Neural progenitor cell (in vitro differentiated cells): ENCODE measurements at regions not wholly inside any gene's neighbourhood (a gene's known extent, or its start where the extent isn't known, plus 50 kb on each side); places are given as distances from the start of the nearest gene placed in this dataset.
A peak's percentile ranks its signal among the peaks of the same experiment; 100 is the strongest.

Source experiments
- DNase-seq: peaks from one replicate; pipeline ENCODE4 v3.0.0-alpha.2; 2016; ENCODE audit warnings: low spot score
- H2AFZ ChIP-seq: fragments of 200-600 bp; sonication (generic); replicated peaks from 2 replicates; pipeline ENCODE4 v1.6.1; 2016; ENCODE audit warnings: antibody characterized with exemption
- H3F3A ChIP-seq: fragments of 200-600 bp; sonication (generic); 2 replicates; pipeline ENCODE4 v1.6.1; 2016; ENCODE audit warnings: antibody characterized with exemption, low read depth
- H3K27ac ChIP-seq: fragments of 200-600 bp; sonication (generic); 2 replicates; pipeline ENCODE4 v1.5.1; 2016; ENCODE audit warnings: mild to moderate bottlenecking
- H3K27me3 ChIP-seq: fragments of 200-600 bp; sonication (generic); 2 replicates; pipeline ENCODE4 v1.6.1; 2016; ENCODE audit warnings: mild to moderate bottlenecking, moderate library complexity
- H3K36me3 ChIP-seq: fragments of 200-600 bp; sonication (generic); 2 replicates; pipeline ENCODE4 v1.5.1; 2016
- H3K4me1 ChIP-seq: fragments of 200-600 bp; sonication (generic); 2 replicates; pipeline ENCODE4 v1.6.1; 2016; ENCODE audit warnings: mixed run types
- H3K4me2 ChIP-seq: fragments of 200-600 bp; sonication (generic); 2 replicates; pipeline ENCODE4 v1.6.1; 2016
- H3K4me3 ChIP-seq: fragments of 200-600 bp; sonication (generic); 2 replicates; pipeline ENCODE4 v1.5.1; 2016
- H3K79me2 ChIP-seq: fragments of 200-600 bp; sonication (generic); 2 replicates; pipeline ENCODE4 v1.6.1; 2016; ENCODE audit warnings: low read depth
- H3K9ac ChIP-seq: fragments of 200-600 bp; sonication (generic); 2 replicates; pipeline ENCODE4 v1.6.1; 2016
- H3K9me3 ChIP-seq: fragments of 200-600 bp; sonication (generic); 2 replicates; pipeline ENCODE4 v1.5.1; 2016; ENCODE audit warnings: low read depth
- H4K20me1 ChIP-seq: fragments of 200-600 bp; sonication (generic); 2 replicates; pipeline ENCODE4 v1.6.1; 2016; ENCODE audit warnings: low read depth
- H3K27ac Mint-ChIP-seq: 3 replicates; pipeline ENCODE4 v1.8.0; 2021; ENCODE audit warnings: mixed read lengths
- H3K27me3 Mint-ChIP-seq: 2 replicates; pipeline ENCODE4 v1.8.0; 2022; ENCODE audit warnings: low read depth, mild to moderate bottlenecking, inconsistent platforms, moderate library complexity, mixed read lengths; ENCODE audit not compliant: insufficient read depth
- H3K36me3 Mint-ChIP-seq: 3 replicates; pipeline ENCODE4 v1.8.0; 2021; ENCODE audit warnings: mixed read lengths
- H3K4me1 Mint-ChIP-seq: 3 replicates; pipeline ENCODE4 v1.8.0; 2021; ENCODE audit warnings: mixed read lengths
- H3K4me3 Mint-ChIP-seq: 3 replicates; pipeline ENCODE4 v1.8.0; 2021; ENCODE audit warnings: mild to moderate bottlenecking, moderate library complexity, mixed read lengths
- H3K9me3 Mint-ChIP-seq: 3 replicates; pipeline ENCODE4 v1.8.0; 2020; ENCODE audit warnings: mixed read lengths
- CTCF ChIP-seq: fragments of 200-600 bp; sonication (generic); IDR thresholded peaks from 2 replicates; pipeline ENCODE4 v1.5.1; 2017; ENCODE audit warnings: antibody characterized with exemption, mild to moderate bottlenecking
- EZH2 ChIP-seq: fragments of 200-600 bp; sonication (generic); IDR thresholded peaks from 2 replicates; pipeline ENCODE4 v1.6.1; 2017; ENCODE audit warnings: antibody characterized with exemption, mild to moderate bottlenecking, moderate library complexity
- EZH2phosphoT487 ChIP-seq: fragments of 200-600 bp; sonication (generic); IDR thresholded peaks from 2 replicates; pipeline ENCODE4 v1.6.1; 2017; ENCODE audit warnings: antibody characterized with exemption

- H3K79me2 ChIP-seq: no peaks in the 10 kb centered on the region
- TF ChIP-seq EZH2: no peak
- TF ChIP-seq EZH2phosphoT487: no peak
- TF ChIP-seq CTCF: no peak
- H3K27me3 ChIP-seq: no peaks in the 10 kb centered on the region
- peaks cover 11% of the 10 kb centered on the region for H3K4me1 ChIP-seq
- H3K4me2 ChIP-seq: no peak overlapping the region
- H3K9ac ChIP-seq: no peak overlapping the region
- H4K20me1 ChIP-seq: no peaks in the 10 kb centered on the region
- H2AFZ ChIP-seq: peak overlapping the region; percentile 35
- no peaks in the 10 kb centered on the region for H3K36me3 ChIP-seq
- no peaks in the 10 kb centered on the region for H3F3A ChIP-seq
- Mint-ChIP-seq H3K9me3 (no peaks in the 10 kb centered on the region), H3K27ac (no peak overlapping the region), H3K4me1 (peaks cover 9% of the 10 kb centered on the region), H3K36me3 (no peaks in the 10 kb centered on the region), H3K4me3 (no peak overlapping the region), H3K27me3 (peaks cover 2% of the 10 kb centered on the region)
- no peak for DNase-seq
- H3K9me3 ChIP-seq: no peaks in the 10 kb centered on the region
- no peak overlapping the region for H3K4me3 ChIP-seq
- H3K27ac ChIP-seq: no peak overlapping the region
These were observed 69.7 kb upstream of the RGL1 start for GRCh38 chr1:183735069-183735860.

GRCh38 chr1:183734543-183735036, 70.3 kb upstream of the RGL1 start:
- H3K4me3 ChIP-seq: no peak overlapping the region

GRCh38 chr1:183733715-183734114, 71.2 kb upstream of the RGL1 start:
- Histone ChIP-seq H3K9ac (no peak overlapping the region), H2AFZ (no peak overlapping the region), H3K4me3 (no peak overlapping the region), H3K36me3 (no peaks in the 10 kb centered on the region), H3K27me3 (no peaks in the 10 kb centered on the region), H3K4me1 (peaks cover 11% of the 10 kb centered on the region), H3F3A (no peaks in the 10 kb centered on the region), H4K20me1 (no peaks in the 10 kb centered on the region), H3K4me2 (no peak overlapping the region), H3K27ac (no peak overlapping the region), H3K79me2 (no peaks in the 10 kb centered on the region), H3K9me3 (no peaks in the 10 kb centered on the region)
- Mint-ChIP-seq H3K27me3 (peaks cover 2% of the 10 kb centered on the region), H3K27ac (no peak overlapping the region), H3K9me3 (no peaks in the 10 kb centered on the region), H3K4me1 (peaks cover 9% of the 10 kb centered on the region), H3K36me3 (no peaks in the 10 kb centered on the region), H3K4me3 (no peak overlapping the region)
- no peak for DNase-seq
- TF ChIP-seq EZH2phosphoT487: no peak
- no peak for TF ChIP-seq EZH2
- TF ChIP-seq CTCF: no peak

More at GRCh38 chr1:183734543-183735036, 70.3 kb upstream of the RGL1 start:
- Mint-ChIP-seq H3K27me3 (peaks cover 2% of the 10 kb centered on the region), H3K36me3 (no peaks in the 10 kb centered on the region), H3K27ac (peak overlapping the region; percentile 30), H3K4me1 (peaks cover 9% of the 10 kb centered on the region), H3K4me3 (no peak overlapping the region), H3K9me3 (no peaks in the 10 kb centered on the region)
- DNase-seq: peak; percentile 54
- no peak for TF ChIP-seq CTCF
- no peak for TF ChIP-seq EZH2
- no peak for TF ChIP-seq EZH2phosphoT487
- no peaks in the 10 kb centered on the region for H3K9me3 ChIP-seq
- no peaks in the 10 kb centered on the region for H3K27me3 ChIP-seq
- no peaks in the 10 kb centered on the region for H3K36me3 ChIP-seq
- peak overlapping the region; percentile 35 for H2AFZ ChIP-seq
- H3F3A ChIP-seq: no peaks in the 10 kb centered on the region
- H3K27ac ChIP-seq: no peak overlapping the region
- H3K4me2 ChIP-seq: no peak overlapping the region
- H3K9ac ChIP-seq: no peak overlapping the region
- peaks cover 11% of the 10 kb centered on the region for H3K4me1 ChIP-seq
- H4K20me1 ChIP-seq: no peaks in the 10 kb centered on the region
- H3K79me2 ChIP-seq: no peaks in the 10 kb centered on the region
